ENCODE measurements at regions not wholly inside any gene's neighbourhood (a gene's known extent, or its start where the extent isn't known, plus 50 kb on each side); places are given as distances from the start of the nearest gene placed in this dataset.

GRCh38 chr1:4971666-4972065 is 317.3 kb downstream of the AJAP1 start:
- no peak overlapping the region for H3K4me3 ChIP-seq (ENCODE audit: low read depth in 1 of 3, low read length in 3 of 3)
- DNase-seq (ENCODE audit: low spot score), result peak; percentile 6
- 87% methylated on average over 3 of the region's 3 CpGs for WGBS
- H3K36me3 ChIP-seq (ENCODE audit: control insufficient read depth in 4 of 4, insufficient read depth in 3 of 4, low read depth in 1 of 4, low read length in 3 of 4), result no peaks in the 10 kb centered on the region
- H3K9ac ChIP-seq (ENCODE audit: low read depth in 1 of 2, low read length in 2 of 2), result no peak overlapping the region
- no peak overlapping the region for H3K27ac ChIP-seq (ENCODE audit: low read depth in 1 of 2, low read length in 2 of 2)
- H3K27me3 ChIP-seq (ENCODE audit: control insufficient read depth in 4 of 4, insufficient read depth in 4 of 4, low read length in 3 of 4), result no peaks in the 10 kb centered on the region
- no peaks in the 10 kb centered on the region for H3K9me3 ChIP-seq (ENCODE audit: control insufficient read depth in 4 of 4, low read length in 3 of 4)
- no peaks in the 10 kb centered on the region for H3K4me1 ChIP-seq (ENCODE audit: control insufficient read depth in 4 of 4, insufficient read depth in 4 of 4, low read length in 3 of 4)
- TF ChIP-seq ZBTB33 (IDR thresholded peaks at IDR 0.05) (no peak), RXRA (IDR thresholded peaks at IDR 0.05) (no peak), JUND (IDR thresholded peaks at IDR 0.05) (no peak)

- TF ChIP-seq RXRA (IDR thresholded peaks at IDR 0.05) (no peak), YY1 (IDR thresholded peaks at IDR 0.05) (no peak), ATF3 (IDR thresholded peaks at IDR 0.05) (no peak), RAD21 (IDR thresholded peaks at IDR 0.05) (no peak), ZBTB33 (IDR thresholded peaks at IDR 0.05) (no peak), FOXA2 (IDR thresholded peaks at IDR 0.05) (no peak), GABPA (IDR thresholded peaks at IDR 0.05 in 1 of 2, conservative IDR thresholded peaks at IDR 0.05 in 1 of 2) (no peak), HNF4G (IDR thresholded peaks at IDR 0.05) (no peak), JUND (IDR thresholded peaks at IDR 0.05) (no peak), SP1 (IDR thresholded peaks at IDR 0.05) (no peak), MAX (IDR thresholded peaks at IDR 0.05) (no peak), FOXA1 (IDR thresholded peaks at IDR 0.05) (no peak), EGR1 (IDR thresholded peaks at IDR 0.05; ENCODE audit: low read depth in 2 of 2) (no peak), HNF4A (conservative IDR thresholded peaks at IDR 0.05) (no peak), REST (IDR thresholded peaks at IDR 0.05) (no peak), CTCF (IDR thresholded peaks at IDR 0.05; ENCODE audit: low read depth, low read length, missing input control) (no peak)
- no peaks in the 10 kb centered on the region for H3K36me3 ChIP-seq (ENCODE audit: control insufficient read depth in 4 of 4, insufficient read depth in 3 of 4, low read depth in 1 of 4, low read length in 3 of 4)
- H3K27me3 ChIP-seq (ENCODE audit: control insufficient read depth in 4 of 4, insufficient read depth in 4 of 4, low read length in 3 of 4), result no peaks in the 10 kb centered on the region
- no peak overlapping the region for H3K4me3 ChIP-seq (ENCODE audit: low read depth in 1 of 3, low read length in 3 of 3)
- WGBS, result 52% methylated on average over 3 of the region's 3 CpGs
- no peaks in the 10 kb centered on the region for H3K4me1 ChIP-seq (ENCODE audit: control insufficient read depth in 4 of 4, insufficient read depth in 4 of 4, low read length in 3 of 4)
- H3K9me3 ChIP-seq (ENCODE audit: control insufficient read depth in 4 of 4, low read length in 3 of 4), result no peaks in the 10 kb centered on the region
- no peak overlapping the region for H3K27ac ChIP-seq (ENCODE audit: low read depth in 1 of 2, low read length in 2 of 2)
- DNase-seq (ENCODE audit: low spot score), result no peak
- no peak overlapping the region for H3K9ac ChIP-seq (ENCODE audit: low read depth in 1 of 2, low read length in 2 of 2)
Measured at GRCh38 chr1:4970532-4970931, 316.1 kb downstream of the AJAP1 start.
